A549 (cell line): ENCODE measurements at regions not wholly inside any gene's neighbourhood (a gene's known extent, or its start where the extent isn't known, plus 50 kb on each side); places are given as distances from the start of the nearest gene placed in this dataset.

Experiments used
- ATAC-seq, 2 experiments: fragments of 200-7000 bp in 1 of 2; fragments of >200 bp in 1 of 2; cut with Nextera tagmentation in 1 of 2; cut with Tn5 transposase in 1 of 2; 3 replicates each; pipeline versions ENCODE4 v1.8.0 to v1.9.1; 2018 to 2020; ENCODE audit warnings: mild to moderate bottlenecking in 1 of 2, moderate library complexity in 1 of 2
- CTCF ChIA-PET: fragments of 300-600 bp; sonication (Branson Sonifier 250); formaldehyde crosslinking; extraction: SDS; loops from one replicate; lab custom pipeline; 2021; ENCODE audit warnings: antibody characterized with exemption, inconsistent platforms; lab: Yijun Ruan, JAX
- POLR2A ChIA-PET: fragments of 350-600 bp; formaldehyde crosslinking; extraction: SDS; loops from one replicate; lab custom pipeline; 2021; ENCODE audit warnings: antibody characterized with exemption, inconsistent platforms; lab: Yijun Ruan, JAX
- DNase-seq, 2 experiments: peaks; one replicate each; pipeline versions ENCODE4 v3.0.0 to v3.0.0-alpha.2; 2011 to 2016; ENCODE audit warnings: low read depth in 1 of 2, low spot score in 1 of 2
- FAIRE-seq: peaks from 2 replicates; lab custom pipeline; 2011; peaks lifted over from hg19 to GRCh38; lab: Jason Lieb, UNC
- H3K27ac ChIP-seq, 2 experiments: fragments of >200 bp; sonication (Bioruptor Twin); formaldehyde crosslinking; 3 replicates each; pipeline ENCODE4 v1.5.1; 2016 to 2017
- H3K4me1 ChIP-seq: fragments of >200 bp; sonication (Bioruptor Twin); formaldehyde crosslinking; 3 replicates; pipeline ENCODE4 v1.6.1; 2016
- H3K4me2 ChIP-seq: fragments of >200 bp; sonication (Bioruptor Twin); formaldehyde crosslinking; 3 replicates; pipeline ENCODE4 v1.6.1; 2016
- H3K4me3 ChIP-seq: fragments of >200 bp; sonication (Bioruptor Twin); formaldehyde crosslinking; 3 replicates; pipeline ENCODE4 v1.5.1; 2016
- H3K9me3 ChIP-seq: fragments of >200 bp; sonication (Bioruptor Twin); formaldehyde crosslinking; 3 replicates; pipeline ENCODE4 v1.6.1; 2016
- EHF ChIP-seq: fragments of 250-450 bp; sonication (Bioruptor Pico); IDR thresholded peaks from 2 replicates; pipeline ENCODE4 v1.5.0; 2020; ENCODE audit warnings: mild to moderate bottlenecking
- FOSB ChIP-seq: fragments of 250-450 bp; sonication (Bioruptor Pico); IDR thresholded peaks from 2 replicates; pipeline ENCODE4 v1.5.0; 2020; ENCODE audit warnings: mild to moderate bottlenecking, moderate library complexity
- FOSL2 ChIP-seq, 2 experiments: fragments of 450-650 bp in 1 of 2; fragments of >200 bp in 1 of 2; sonication (Bioruptor Twin) in 1 of 2; formaldehyde crosslinking; IDR thresholded peaks; 2 replicates each; pipeline versions ENCODE4 v1.5.0 to v1.6.1; 2016 to 2020; ENCODE audit warnings: mild to moderate bottlenecking in 1 of 2, moderate library complexity in 1 of 2
- HDAC2 ChIP-seq: fragments of 200-600 bp; sonication (generic); IDR thresholded peaks from 2 replicates; pipeline ENCODE4 v1.6.1; 2016
- MAFK ChIP-seq: fragments of 450-650 bp; IDR thresholded peaks from 2 replicates; pipeline ENCODE4 v1.6.1; 2014; ENCODE audit not compliant: partially characterized antibody
- MAX ChIP-seq: IDR thresholded peaks from 2 replicates; pipeline ENCODE4 v1.6.1; 2012
- MAZ ChIP-seq: fragments of 150-350 bp; IDR thresholded peaks from 2 replicates; pipeline ENCODE4 v1.6.1; 2014; ENCODE audit warnings: antibody characterized with exemption, low read depth, low read length, borderline replicate concordance
- NFE2L2 ChIP-seq: fragments of 150-350 bp; conservative IDR thresholded peaks from 2 replicates; pipeline ENCODE4 v1.6.1; 2014; ENCODE audit warnings: low read length
- PBX3 ChIP-seq: IDR thresholded peaks from 2 replicates; pipeline ENCODE4 v1.6.1; 2012
- REST ChIP-seq: fragments of 200-600 bp; sonication (generic); IDR thresholded peaks from 2 replicates; pipeline ENCODE4 v1.6.1; 2016; ENCODE audit warnings: antibody characterized with exemption, mild to moderate bottlenecking, moderate library complexity
- RFX5 ChIP-seq: fragments of 450-650 bp; IDR thresholded peaks from 2 replicates; pipeline ENCODE4 v1.7.1; 2014; ENCODE audit warnings: antibody characterized with exemption, mild to moderate bottlenecking, moderate library complexity
- RNF2 ChIP-seq: fragments of 200-600 bp; sonication (generic); IDR thresholded peaks from 2 replicates; pipeline ENCODE4 v1.6.1; 2016; ENCODE audit warnings: low read depth, mild to moderate bottlenecking, antibody characterized with exemption, moderate library complexity, borderline replicate concordance
- SMC3 ChIP-seq: fragments of >200 bp; sonication (Bioruptor Twin); formaldehyde crosslinking; IDR thresholded peaks from 3 replicates; pipeline ENCODE4 v1.6.1; 2018; ENCODE audit warnings: inconsistent platforms
- TP53 ChIP-seq: fragments of 250-450 bp; sonication (Bioruptor Pico); IDR thresholded peaks from 2 replicates; pipeline ENCODE4 v1.5.0; 2021; ENCODE audit warnings: mild to moderate bottlenecking, moderate library complexity
- USF2 ChIP-seq: fragments of 450-650 bp; IDR thresholded peaks from 2 replicates; pipeline ENCODE4 v1.6.1; 2014; ENCODE audit warnings: antibody characterized with exemption
- WGBS: methylation state at CpG from one replicate; pipeline ENCODE4 v1.1.6; 2017; ENCODE audit errors: missing lambda C conversion rate; 5-methylcytosine and 5-hydroxymethylcytosine counted together

GRCh38 chr14:59107819-59108218 is 80.6 kb upstream of the DAAM1 start (continued):
- TF ChIP-seq USF2: no peak
- TF ChIP-seq MAZ: no peak

- WGBS: 33% methylated on average over 2 of the region's 2 CpGs
- no peak overlapping the region for H3K4me3 ChIP-seq
- no peak overlapping the region for H3K27ac ChIP-seq
- H3K9me3 ChIP-seq: no peaks in the 10 kb centered on the region
- H3K4me2 ChIP-seq: peak overlapping the region; percentile 0; the same call in 2 of the 3 replicates
- POLR2A ChIA-PET: no interaction called here
- TF ChIP-seq SMC3 (no peak), FOSL2 (IDR thresholded peaks at IDR 0.05) (no peak), FOSL2 (CRISPR knock-in tag; IDR thresholded peaks at IDR 0.05) (peak; percentile 71)
- CTCF ChIA-PET: interaction anchor here (1.6 kb wide), 1 partner anchor 9 kb away, joined by 4 read pairs; no protein-coding TSS in a partner anchor
- ATAC-seq: peak in 1 of 2 experiments; percentile 50; a peak in 3 of 6 replicates
- peak in 1 of 2 experiments; percentile 3 for DNase-seq
- H3K4me1 ChIP-seq: peaks cover 10% of the 10 kb centered on the region; the same call in 2 of the 3 replicates
- FAIRE-seq: no peak
Measured at GRCh38 chr14:59116984-59117415, 71.5 kb upstream of the DAAM1 start.

- 21% methylated on average over 2 of the region's 2 CpGs for WGBS
- TF ChIP-seq PBX3 (no peak), MAX (no peak), SMC3 (no peak), RNF2 (no peak), RFX5 (no peak), HDAC2 (no peak)
Measured at GRCh38 chr14:59117754-59118528, 70.5 kb upstream of the DAAM1 start.

GRCh38 chr14:59120921-59121320 is 67.5 kb upstream of the DAAM1 start:
- ChIA-PET POLR2A (no interaction called here), CTCF (interaction anchor here (0.8 to 7.3 kb wide), 3 partner anchors 93 to 619 kb away, joined by 3 to 80 read pairs (median 66); no protein-coding TSS in a partner anchor)
- DNase-seq: no peak
- TF ChIP-seq USF2 (no peak), MAFK (no peak), NFE2L2 (no peak), FOSB (CRISPR knock-in tag) (no peak), EHF (CRISPR knock-in tag) (no peak), REST (no peak), TP53 (no peak)
- H3K27ac ChIP-seq: no peak overlapping the region
- no peak overlapping the region for H3K4me3 ChIP-seq
- no peaks in the 10 kb centered on the region for H3K9me3 ChIP-seq
- H3K4me1 ChIP-seq: peaks cover 10% of the 10 kb centered on the region; the same call in 2 of the 3 replicates
- 39% methylated on average over 1 of the region's 1 CpG for WGBS
- no peak for ATAC-seq
- FAIRE-seq: no peak
- H3K4me2 ChIP-seq: no peak overlapping the region

More at GRCh38 chr14:59117754-59118528, 70.5 kb upstream of the DAAM1 start:
- POLR2A ChIA-PET: no interaction called here
- no peak overlapping the region for H3K4me2 ChIP-seq
- ATAC-seq (no peak), DNase-seq (no peak), FAIRE-seq (no peak)
- H3K4me3 ChIP-seq: no peak overlapping the region
- CTCF ChIA-PET: interaction anchor here (0.6 to 1.4 kb wide), 6 partner anchors 9 to 352 kb away, joined by 3 to 5 read pairs (median 4); no protein-coding TSS in a partner anchor
- H3K9me3 ChIP-seq: no peaks in the 10 kb centered on the region
- H3K4me1 ChIP-seq: peaks cover 10% of the 10 kb centered on the region; the same call in 2 of the 3 replicates
- H3K27ac ChIP-seq: no peak overlapping the region
